ENCODE measurements at regions not wholly inside any gene's neighbourhood (a gene's known extent, or its start where the extent isn't known, plus 50 kb on each side); places are given as distances from the start of the nearest gene placed in this dataset.

DNA sequence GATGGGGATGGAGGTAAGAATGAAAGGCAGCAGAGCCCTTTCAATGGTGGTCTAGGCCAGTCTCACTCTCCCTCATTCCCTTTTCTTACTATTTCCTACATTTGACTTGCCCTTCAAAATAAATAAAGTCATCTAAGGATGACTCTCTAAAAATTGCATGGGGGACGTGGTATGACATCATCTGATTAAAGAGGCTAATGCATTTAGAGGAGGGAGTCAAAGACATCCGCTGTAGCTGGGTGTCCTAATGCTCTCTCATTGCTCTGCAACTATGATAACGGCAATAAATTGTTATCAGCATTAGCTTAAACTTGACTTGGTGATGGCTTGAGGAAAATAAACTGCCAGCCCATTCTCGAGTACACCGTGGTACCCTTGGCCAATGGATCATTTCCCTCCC is 225.6 kb upstream of the PBX1 start:
- no peak for ATAC-seq

DNA sequence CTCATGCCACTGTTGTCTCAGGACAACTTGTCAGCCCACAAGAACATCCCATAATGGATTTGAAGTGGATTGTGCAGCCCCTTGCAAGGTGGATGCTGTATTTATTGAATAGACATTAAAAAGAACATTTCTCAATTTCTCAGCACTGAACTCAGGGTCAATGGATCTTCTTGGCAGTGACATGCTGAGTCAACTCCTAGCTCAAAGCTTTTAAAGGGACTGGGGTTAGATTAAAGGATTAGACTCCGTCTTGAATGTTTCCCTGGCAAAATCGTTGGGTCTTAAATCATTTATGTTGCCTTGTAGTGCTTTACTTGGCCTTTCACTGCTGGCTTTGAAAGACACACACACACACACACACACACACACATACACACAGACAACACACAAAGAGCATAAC is 221.6 kb upstream of the PBX1 start:
- no peak for ATAC-seq

- ATAC-seq = no peak
Measured at GRCh38 chr1:164337885-164338284, 221.1 kb upstream of the PBX1 start.

GRCh38 chr1:164343189-164343588 is 215.8 kb upstream of the PBX1 start:
- ATAC-seq = no peak

DNA sequence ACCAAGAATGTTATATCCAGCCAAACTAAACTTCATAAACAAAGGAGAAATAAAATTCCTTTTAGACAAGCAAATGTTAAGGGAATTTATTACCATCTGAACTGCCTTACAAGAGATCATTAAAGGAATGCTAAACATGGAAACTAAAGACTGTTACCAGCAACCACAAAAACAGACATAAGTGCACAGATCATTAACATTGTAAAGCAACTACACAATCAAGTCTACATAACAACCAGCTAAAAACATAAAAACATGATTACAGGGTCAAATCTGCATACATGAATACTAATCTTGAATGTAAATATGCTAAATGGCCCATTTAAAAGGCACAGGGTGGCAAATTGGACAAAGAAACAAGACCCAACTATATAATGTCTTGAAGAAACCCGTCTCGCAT is 211.0 kb upstream of the PBX1 start:
- no peak for ATAC-seq

GRCh38 chr1:164356511-164356910 is 202.5 kb upstream of the PBX1 start:
- no peak for ATAC-seq

GRCh38 chr1:164360265-164360664 is 198.7 kb upstream of the PBX1 start:
- ATAC-seq = no peak

DNA sequence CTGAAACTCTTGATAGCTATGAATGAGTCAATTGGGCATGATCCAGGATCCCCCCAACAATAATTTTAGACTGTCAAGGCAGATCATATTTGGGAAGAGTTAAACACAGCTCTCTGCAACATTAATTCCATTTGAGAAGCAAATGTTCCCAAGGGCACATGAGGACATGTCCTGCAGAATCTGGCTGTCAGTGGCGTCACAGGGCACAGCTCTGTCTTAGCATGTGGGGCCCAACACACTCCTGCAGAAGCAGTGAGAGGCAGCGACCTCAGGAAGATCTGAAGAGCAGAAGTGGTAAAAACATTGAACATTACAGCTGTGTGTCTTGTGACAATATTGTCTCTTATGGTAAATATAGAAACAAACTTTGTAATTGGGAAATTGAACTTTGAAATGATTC is 197.1 kb upstream of the PBX1 start:
- ATAC-seq = no peak

- no peak for ATAC-seq
Measured at GRCh38 chr1:164363980-164364379, 195.0 kb upstream of the PBX1 start.

DNA sequence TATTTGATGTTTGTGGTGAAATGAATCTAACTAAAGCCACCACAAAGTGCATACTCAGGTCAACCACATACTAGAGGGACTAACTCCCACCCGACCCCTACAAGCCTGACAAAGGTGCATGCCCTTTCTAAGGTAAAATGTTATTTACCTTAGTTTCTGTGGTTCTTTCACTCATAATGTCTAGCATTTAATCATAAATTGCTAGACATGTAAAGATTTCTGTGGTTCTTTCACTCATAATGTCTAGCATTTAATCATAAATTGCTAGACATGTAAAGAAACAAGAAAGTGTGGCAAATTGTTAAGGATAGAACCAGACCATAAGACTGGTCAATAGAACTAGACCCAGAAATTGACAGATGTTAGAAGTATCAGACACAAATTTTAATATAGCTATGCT is 193.0 kb upstream of the PBX1 start:
- no peak for ATAC-seq

- ATAC-seq = no peak
Measured at GRCh38 chr1:164369698-164370365, 189.2 kb upstream of the PBX1 start.

- ATAC-seq = no peak
Measured at GRCh38 chr1:164380893-164381292, 178.1 kb upstream of the PBX1 start.

DNA sequence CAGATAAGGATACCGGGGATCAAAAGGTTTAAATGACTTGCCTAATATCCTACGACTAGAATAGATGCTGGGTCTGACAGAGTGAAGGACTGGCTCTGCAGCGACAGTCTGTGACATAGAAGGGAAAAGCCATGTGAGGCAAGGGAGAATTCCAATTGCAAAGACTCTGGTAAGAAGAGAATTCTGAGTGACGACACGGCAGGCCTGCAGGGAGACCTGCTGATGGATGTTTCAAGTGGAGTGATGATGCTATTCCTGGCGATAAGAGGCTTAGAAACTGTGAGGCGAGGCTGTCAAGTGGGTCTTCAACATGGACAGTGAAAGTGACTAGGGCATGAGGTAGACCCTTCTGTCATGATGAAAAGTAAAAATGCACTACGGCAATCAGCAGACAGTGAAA is 176.6 kb upstream of the PBX1 start:
- ATAC-seq = no peak

DNA sequence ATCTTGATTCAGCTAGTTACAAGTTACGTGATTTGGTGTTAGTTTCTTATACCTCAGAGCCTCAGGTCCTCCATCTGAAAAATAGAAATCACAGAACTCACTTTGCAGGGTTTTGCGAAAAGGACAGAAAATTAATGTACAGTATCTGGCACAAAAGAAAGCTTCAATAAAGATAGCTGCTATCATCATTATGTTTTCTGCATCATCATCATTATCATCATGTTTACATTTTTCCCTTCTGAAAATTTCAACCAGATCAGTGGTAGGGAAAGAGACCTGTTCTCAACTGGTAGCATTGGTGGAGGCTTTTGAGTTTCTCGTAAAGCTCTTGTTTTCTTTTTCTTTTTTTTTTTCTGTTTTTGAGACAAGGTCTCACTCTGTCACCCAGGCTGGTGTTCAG is 174.7 kb upstream of the PBX1 start:
- ATAC-seq = no peak

DNA sequence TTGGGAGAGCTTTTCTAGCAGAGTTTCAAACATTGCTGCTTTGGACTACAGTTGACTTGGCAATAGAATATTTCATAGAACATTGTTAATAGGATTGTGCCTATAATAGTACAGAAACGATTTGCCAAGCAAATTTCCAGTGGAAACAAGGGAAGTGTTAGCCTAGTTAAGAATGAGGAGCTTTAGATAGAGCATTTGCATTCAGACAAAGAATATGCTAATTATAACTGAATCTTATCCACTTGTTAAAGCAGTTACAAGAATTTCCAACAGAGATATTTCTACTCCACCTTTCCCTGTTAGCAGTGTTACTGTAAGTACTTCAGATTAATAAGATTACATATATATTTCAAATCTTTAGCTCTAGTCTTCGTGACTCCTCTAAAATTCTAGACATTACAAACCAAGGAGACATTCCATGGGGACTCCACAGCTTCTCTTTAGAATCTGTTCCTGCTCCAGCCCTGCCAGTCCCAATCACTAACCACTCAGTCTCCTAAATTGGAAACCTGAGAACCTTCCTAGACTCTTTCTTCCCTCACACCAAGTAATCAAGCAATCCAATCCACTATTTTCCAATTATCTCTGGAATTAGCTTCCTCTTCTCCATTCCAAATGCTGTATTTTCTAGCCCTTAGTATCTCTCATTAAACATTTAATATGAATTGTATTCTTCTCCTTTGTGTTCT is 141.8 kb upstream of the PBX1 start:
- ATAC-seq = no peak

DNA sequence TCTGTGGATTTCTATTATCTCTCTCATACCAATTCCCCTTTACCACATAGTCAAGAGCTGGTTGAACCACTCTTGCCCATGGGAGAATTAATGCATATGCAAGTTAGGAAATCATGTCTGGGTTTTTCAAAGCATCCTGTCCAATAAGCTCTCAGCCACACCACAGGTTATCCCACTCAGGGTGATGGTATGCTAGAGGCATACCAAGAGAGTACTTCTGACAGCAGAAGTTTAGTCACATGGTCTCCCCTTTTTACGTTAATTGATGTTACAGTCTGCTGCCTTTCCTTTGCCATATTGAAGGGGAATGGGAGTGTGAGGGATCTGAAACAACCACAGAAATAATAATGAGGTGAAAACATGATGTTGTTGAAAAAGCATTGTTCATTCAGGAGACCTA is 135.8 kb upstream of the PBX1 start:
- no peak for ATAC-seq

DNA sequence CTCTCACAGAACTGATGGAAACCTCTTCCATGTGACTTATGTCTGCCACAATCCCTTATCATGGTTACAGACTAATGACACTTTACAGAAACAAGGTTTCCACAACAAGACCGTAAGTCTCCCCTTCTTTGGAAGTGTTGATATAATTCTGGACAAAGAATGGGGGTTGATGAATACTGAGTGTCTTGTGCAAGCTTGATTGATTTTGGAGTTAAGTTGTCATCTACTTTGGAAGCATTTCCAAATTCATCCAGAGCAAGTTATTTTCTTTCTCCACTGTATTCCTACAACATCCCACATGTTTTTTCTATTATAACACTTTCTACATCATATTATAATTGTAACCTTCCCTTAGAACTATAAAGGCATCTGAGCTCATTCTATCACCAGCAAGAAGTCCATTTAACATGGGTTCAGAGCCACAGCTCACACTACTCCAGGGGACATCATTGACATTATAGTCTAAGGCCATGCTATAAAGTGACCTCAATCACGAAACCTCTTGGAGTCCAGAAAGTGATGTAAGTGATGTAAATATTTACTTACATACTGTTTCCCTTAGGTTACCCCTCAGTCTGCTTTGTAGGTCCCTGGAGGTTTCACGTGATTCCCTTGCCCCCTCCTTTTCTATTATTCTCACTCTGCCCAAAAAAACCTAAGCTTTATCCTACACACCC is 125.7 kb upstream of the PBX1 start:
- no peak for ATAC-seq

DNA sequence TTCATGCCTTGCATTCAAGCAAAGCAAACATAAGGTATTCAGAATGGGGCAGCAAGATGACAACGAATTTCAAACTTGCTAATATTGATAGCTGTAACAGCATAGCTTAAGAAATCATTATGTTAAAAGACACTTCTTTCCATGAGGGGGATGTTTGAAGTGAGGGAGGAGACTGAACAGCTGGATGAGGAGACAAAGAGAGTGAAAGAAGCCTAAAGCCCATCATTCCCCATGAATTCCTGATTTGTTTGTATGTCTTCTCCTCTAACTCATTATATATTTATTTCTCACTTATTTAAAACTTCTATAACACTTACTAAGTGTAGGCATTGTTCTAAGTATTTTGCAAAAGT is 125.2 kb upstream of the PBX1 start:
- no peak for ATAC-seq

GRCh38 chr1:164440232-164440631 is 118.8 kb upstream of the PBX1 start:
- no peak for ATAC-seq

DNA sequence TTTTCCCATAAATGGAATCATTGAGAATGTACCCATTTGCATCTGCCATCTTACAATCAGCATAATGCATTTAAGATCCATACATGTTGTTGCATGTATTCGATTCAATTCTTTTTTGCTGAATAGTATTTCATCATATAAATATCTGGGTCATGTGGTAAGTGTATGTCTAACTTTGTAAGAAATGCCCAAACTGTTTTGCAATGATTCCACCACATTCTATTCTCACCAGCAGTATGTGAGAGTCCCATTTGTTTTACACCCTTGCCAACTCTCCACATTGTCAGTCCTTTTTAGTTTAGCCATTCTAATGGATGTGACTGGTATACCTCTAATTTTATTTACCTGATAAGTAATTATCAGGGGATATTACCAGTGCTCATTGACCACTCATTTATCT is 115.8 kb upstream of the PBX1 start:
- no peak for ATAC-seq

GRCh38 chr1:164443836-164444235 is 115.1 kb upstream of the PBX1 start:
- ATAC-seq = no peak

GRCh38 chr1:164446020-164446419 is 113.0 kb upstream of the PBX1 start:
- no peak for ATAC-seq

DNA sequence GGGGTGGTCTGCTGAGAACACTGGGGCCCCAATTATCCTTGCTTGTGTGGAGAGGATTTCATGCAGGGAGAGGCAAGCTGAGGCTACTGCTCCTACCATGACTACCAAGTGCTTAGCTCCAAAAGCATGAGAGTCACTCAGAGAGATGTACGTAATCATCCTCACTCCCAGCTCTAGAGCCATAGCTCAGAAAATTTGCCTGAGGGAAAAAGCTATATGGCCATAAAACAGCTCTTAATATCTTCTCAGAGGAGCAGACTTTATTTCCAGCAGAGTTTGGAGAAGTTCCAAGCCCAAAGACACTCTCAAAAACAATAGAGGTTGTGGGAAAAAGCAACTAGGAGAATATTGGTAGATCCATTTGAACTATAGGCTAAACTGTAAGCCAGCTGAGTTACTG is 106.4 kb upstream of the PBX1 start:
- no peak for ATAC-seq

DNA sequence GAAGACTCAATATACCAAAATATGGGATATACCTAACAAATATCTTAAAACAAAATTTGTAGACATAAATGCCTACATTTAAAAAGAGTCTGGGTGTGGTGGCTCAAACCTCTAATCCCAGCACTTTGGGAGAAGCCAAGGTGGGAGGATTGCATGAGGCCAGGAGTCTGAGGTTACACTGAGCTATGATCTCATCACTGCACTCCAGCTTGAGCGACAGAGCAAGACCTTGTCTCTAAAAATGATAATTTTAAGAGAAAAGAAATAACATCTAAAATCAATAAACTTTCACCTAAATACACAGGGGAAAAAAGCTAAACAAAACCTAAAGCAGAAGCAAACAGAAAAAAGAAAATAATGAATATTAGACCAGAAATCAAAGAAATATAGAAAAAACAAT is 102.7 kb upstream of the PBX1 start:
- no peak for ATAC-seq

All from esophagus mucosa (tissue), 1 donor.